IMR-90 (cell line): ENCODE measurements at regions not wholly inside any gene's neighbourhood (a gene's known extent, or its start where the extent isn't known, plus 50 kb on each side); places are given as distances from the start of the nearest gene placed in this dataset.
"Not testable (repeated sequence)": the region's sequence is repeated elsewhere in the genome, so short reads cannot be mapped to it uniquely, and the experiment has no call there.

Experiments
- ATAC-seq: fragments of 200-7000 bp; cut with Tn5 transposase; 2 replicates; pipeline ENCODE4 v1.9.1; 2020; ENCODE audit warnings: low read depth, mild to moderate bottlenecking, moderate library complexity
- BruUV-seq: library from RNA; stranded (reverse); fragments of 400-500 nt; replicated peaks from 2 replicates; lab custom pipeline; 2021; lab: Mats Ljungman, UMichigan
- CTCF ChIA-PET: fragments of 300-600 bp; formaldehyde crosslinking; extraction: SDS; loops from one replicate; lab custom pipeline; 2021; ENCODE audit warnings: antibody characterized with exemption; lab: Yijun Ruan, JAX
- POLR2A ChIA-PET: fragments of 300-600 bp; sonication (Branson Sonifier 250); formaldehyde crosslinking; loops from one replicate; lab custom pipeline; 2022; ENCODE audit warnings: antibody characterized with exemption; ENCODE audit not compliant: unreplicated experiment; lab: Charles Lee
- DNase-seq: peaks from one replicate; pipeline ENCODE4 v3.0.0; 2013
- H2AFZ ChIP-seq: replicated peaks from 2 replicates; pipeline ENCODE3; 2013; ENCODE audit warnings: low read length, mild to moderate bottlenecking; ENCODE audit not compliant: poor library complexity
- H2AK5ac ChIP-seq: 2 replicates; pipeline ENCODE4 v1.6.1; 2013; ENCODE audit warnings: low read depth, low read length, inconsistent platforms
- H2AK9ac ChIP-seq: replicated peaks from 2 replicates; pipeline ENCODE3; 2013; ENCODE audit warnings: mild to moderate bottlenecking, low read depth, low read length, moderate library complexity; ENCODE audit not compliant: poor library complexity
- H2BK120ac ChIP-seq: 2 replicates; pipeline ENCODE4 v1.6.1; 2013; ENCODE audit warnings: low read depth, low read length, inconsistent platforms
- H2BK15ac ChIP-seq: 3 replicates; pipeline ENCODE4 v1.6.1; 2013; ENCODE audit warnings: low read depth, low read length, inconsistent platforms
- H2BK20ac ChIP-seq: 2 replicates; pipeline ENCODE4 v1.6.1; 2013; ENCODE audit warnings: low read depth, mild to moderate bottlenecking, inconsistent platforms, low read length, moderate library complexity
- H2BK5ac ChIP-seq: 2 replicates; pipeline ENCODE4 v1.6.1; 2013; ENCODE audit warnings: mild to moderate bottlenecking, low read depth, low read length, inconsistent platforms; ENCODE audit not compliant: poor library complexity, severe bottlenecking
- H3K14ac ChIP-seq: replicated peaks from 2 replicates; pipeline ENCODE4 v1.6.1; 2013; ENCODE audit warnings: low read depth, low read length, inconsistent platforms
- H3K18ac ChIP-seq: 2 replicates; pipeline ENCODE4 v1.6.1; 2013; ENCODE audit warnings: low read depth, low read length, control low read depth
- H3K23ac ChIP-seq: 2 replicates; pipeline ENCODE4 v1.6.1; 2013; ENCODE audit warnings: low read depth, low read length, inconsistent platforms
- H3K27ac ChIP-seq: 2 replicates; pipeline ENCODE4 v1.5.1; 2013; ENCODE audit warnings: mild to moderate bottlenecking, control low read depth, low read length; ENCODE audit not compliant: insufficient read depth
- H3K27me3 ChIP-seq: 2 replicates; pipeline ENCODE4 v1.6.1; 2013; ENCODE audit warnings: low read length; ENCODE audit not compliant: control insufficient read depth, insufficient read depth
- H3K36me3 ChIP-seq: 2 replicates; pipeline ENCODE4 v1.6.1; 2013; ENCODE audit warnings: low read length, mixed read lengths; ENCODE audit not compliant: control insufficient read depth, insufficient read depth
- H3K4ac ChIP-seq: 2 replicates; pipeline ENCODE4 v1.6.1; 2013; ENCODE audit warnings: low read depth, low read length, inconsistent platforms
- H3K4me1 ChIP-seq: 2 replicates; pipeline ENCODE4 v1.6.1; 2013; ENCODE audit warnings: low read length, mixed read lengths; ENCODE audit not compliant: control insufficient read depth, insufficient read depth
- H3K4me2 ChIP-seq: 2 replicates; pipeline ENCODE4 v1.6.1; 2013; ENCODE audit warnings: low read depth, mild to moderate bottlenecking, control low read depth, low read length, moderate library complexity
- H3K4me3 ChIP-seq: 2 replicates; pipeline ENCODE4 v1.5.1; 2013; ENCODE audit warnings: low read depth, mild to moderate bottlenecking, control low read depth, low read length, moderate library complexity; ENCODE audit not compliant: insufficient read depth
- H3K56ac ChIP-seq: 2 replicates; pipeline ENCODE4 v1.6.1; 2013; ENCODE audit warnings: low read length, inconsistent platforms; ENCODE audit not compliant: insufficient read depth; ENCODE audit errors: extremely low read depth
- H3K79me1 ChIP-seq, 2 experiments: 2 replicates each; pipeline ENCODE4 v1.6.1; 2013; ENCODE audit warnings: low read length in 2 of 2, inconsistent platforms in 1 of 2, low read depth in 1 of 2
- H3K9ac ChIP-seq: 2 replicates; pipeline ENCODE4 v1.6.1; 2013; ENCODE audit warnings: low read depth, low read length, control low read depth
- H3K9me1 ChIP-seq: 2 replicates; pipeline ENCODE4 v1.6.1; 2013; ENCODE audit warnings: low read length, inconsistent platforms; ENCODE audit not compliant: insufficient read depth
- H3K9me3 ChIP-seq: 2 replicates; pipeline ENCODE4 v1.6.1; 2013; ENCODE audit warnings: low read length; ENCODE audit not compliant: control insufficient read depth, insufficient read depth
- H4K20me1 ChIP-seq: 2 replicates; pipeline ENCODE4 v1.6.1; 2013; ENCODE audit warnings: low read length, inconsistent platforms; ENCODE audit not compliant: insufficient read depth
- H4K5ac ChIP-seq: 2 replicates; pipeline ENCODE4 v1.6.1; 2013; ENCODE audit warnings: mild to moderate bottlenecking, low read depth, low read length, control low read depth
- H4K8ac ChIP-seq, 2 experiments: 2 replicates each; pipeline ENCODE4 v1.6.1; 2013; ENCODE audit warnings: low read depth in 2 of 2, low read length in 2 of 2, control low read depth in 1 of 2, inconsistent platforms in 1 of 2
- H4K91ac ChIP-seq: 2 replicates; pipeline ENCODE4 v1.6.1; 2013; ENCODE audit warnings: low read depth, low read length, inconsistent platforms; ENCODE audit not compliant: insufficient read depth
- whole genome bisulfite sequencing, 2 experiments: methylation state at CpG; one replicate each; pipeline versions ENCODE4 v1.1.5 to v1.1.7; 2013; ENCODE audit warnings: missing lambda C conversion rate in 2 of 2; ENCODE audit not compliant: insufficient read length in 1 of 2; ENCODE audit errors: extremely low coverage in 2 of 2; 5-methylcytosine and 5-hydroxymethylcytosine counted together
- dilution Hi-C: fragments of 300-500 bp; cut with HindIII; formaldehyde crosslinking; loops from one replicate; pipeline ENCODE4 v1.14.3; 2018; ENCODE audit warnings: low sequenced_read_pairs; ENCODE audit not compliant: unreplicated experiment
- in situ Hi-C: fragments of 300-500 bp; cut with MboI; formaldehyde crosslinking; loops from 3 replicates; pipeline ENCODE4 v1.14.3; 2019; ENCODE audit warnings: low sequenced_read_pairs, inconsistent platforms, mixed read lengths
- intact Hi-C: fragments of 100-400 bp; cut with micrococcal nuclease; formaldehyde crosslinking; loops from 2 replicates; pipeline ENCODE4 v1.10.0; 2022

GRCh38 chr2:242010252-242011166 lies 141.0 kb downstream of the RTP5 start:
- POLR2A ChIA-PET, H2AFZ ChIP-seq, H3K9me1 ChIP-seq, H3K36me3 ChIP-seq, H4K5ac ChIP-seq, H4K8ac ChIP-seq, H3K4me2 ChIP-seq, H3K14ac ChIP-seq, CTCF ChIA-PET, H3K27ac ChIP-seq, H3K4me1 ChIP-seq, H3K56ac ChIP-seq, BruUV-seq, H2BK15ac ChIP-seq, H3K9ac ChIP-seq, H4K91ac ChIP-seq, in situ Hi-C loops, H3K4me3 ChIP-seq, H3K79me1 ChIP-seq, H2BK120ac ChIP-seq, H4K20me1 ChIP-seq, H3K9me3 ChIP-seq, intact Hi-C loops, H2AK5ac ChIP-seq, H2AK9ac ChIP-seq, H2BK5ac ChIP-seq, H3K23ac ChIP-seq, H2BK20ac ChIP-seq, H3K18ac ChIP-seq, H3K4ac ChIP-seq, ATAC-seq, dilution Hi-C loops: not testable (repeated sequence)
- peaks cover 12% of the 10 kb centered on the region for H3K27me3 ChIP-seq
- peak; percentile 1 for DNase-seq
- WGBS, 2 experiments, result no CpG with 5 or more reads among the region's 29 CpGs
